ENCODE measurements at regions not wholly inside any gene's neighbourhood (a gene's known extent, or its start where the extent isn't known, plus 50 kb on each side); places are given as distances from the start of the nearest gene placed in this dataset.
A peak's percentile ranks its signal among the peaks of the same experiment; 100 is the strongest.

DNA sequence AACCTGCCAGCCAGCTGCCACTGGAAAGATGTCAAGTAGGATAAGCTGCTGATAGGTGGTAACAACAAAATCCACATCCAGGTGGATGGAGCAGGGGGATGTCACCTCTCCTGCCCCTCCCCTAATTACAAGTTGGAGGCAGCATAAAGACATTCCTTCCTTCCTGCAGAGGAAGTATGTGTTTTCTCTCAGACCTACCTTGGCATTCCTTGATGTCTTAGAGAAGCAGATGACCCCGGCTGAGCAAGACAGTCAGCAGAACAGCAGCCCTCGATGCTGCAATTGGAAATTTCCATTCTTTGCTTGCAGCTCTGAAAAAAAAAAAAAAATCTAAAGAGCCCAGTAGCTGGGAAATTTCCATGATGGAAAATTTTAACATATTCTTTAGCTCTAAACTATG lies 137.5 kb upstream of the MKLN1 start:
- DNase-seq: no peak

DNA sequence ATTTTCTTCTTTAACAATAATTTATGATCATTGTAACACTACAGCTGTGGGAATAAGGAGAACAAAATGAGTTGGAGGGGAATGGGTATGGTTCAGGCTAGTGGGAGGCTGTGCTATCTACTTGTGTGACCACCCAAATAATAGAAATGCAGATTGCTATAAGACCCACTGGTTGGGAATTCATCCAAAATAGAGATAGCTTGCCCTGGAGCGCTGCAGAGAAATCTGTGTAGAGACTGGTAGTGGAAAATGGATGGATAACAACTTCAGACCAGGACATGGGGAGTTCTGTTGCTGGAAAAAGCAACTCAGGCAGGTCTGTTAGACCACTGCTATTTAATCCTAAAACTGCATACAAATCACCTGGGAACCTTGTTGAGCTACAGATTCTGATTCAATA lies 137.1 kb upstream of the MKLN1 start:
- DNase-seq: no peak

DNA sequence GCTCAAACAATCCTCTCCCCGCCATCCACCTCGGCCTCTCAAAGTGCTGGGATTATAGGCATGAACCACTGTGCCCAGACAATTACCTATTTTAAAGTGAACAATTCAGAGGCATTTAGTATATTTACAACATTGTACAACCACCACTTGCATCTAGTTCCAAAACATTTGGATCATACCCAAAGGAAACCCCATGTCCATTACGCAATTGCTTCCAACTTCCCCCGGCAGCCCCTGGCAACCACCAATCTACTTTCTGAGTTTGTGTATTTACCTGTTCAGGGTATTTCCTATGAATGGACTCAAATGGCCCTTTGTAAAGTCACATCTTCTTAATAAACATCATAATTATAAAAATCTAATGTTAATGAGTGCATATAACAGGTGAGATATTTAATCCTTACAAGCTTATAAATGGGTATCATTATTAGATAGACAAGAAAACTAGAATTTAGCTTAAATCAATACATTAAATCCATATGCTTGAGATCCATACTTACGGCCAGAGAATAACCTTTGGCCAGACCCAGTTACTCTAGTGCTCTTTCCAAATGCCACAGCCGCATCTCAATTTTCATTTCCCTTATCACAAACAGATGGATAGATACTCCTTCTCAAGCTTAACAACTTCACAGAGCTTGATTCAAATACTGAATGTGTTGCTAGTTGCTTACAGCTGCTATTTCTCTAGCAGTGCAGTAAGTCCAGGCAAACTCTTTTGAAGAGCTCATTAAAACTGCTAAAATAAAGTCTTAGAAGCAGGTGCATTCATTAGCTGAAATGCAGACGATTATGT lies 133.4 kb upstream of the MKLN1 start:
- DNase-seq: no peak

DNA sequence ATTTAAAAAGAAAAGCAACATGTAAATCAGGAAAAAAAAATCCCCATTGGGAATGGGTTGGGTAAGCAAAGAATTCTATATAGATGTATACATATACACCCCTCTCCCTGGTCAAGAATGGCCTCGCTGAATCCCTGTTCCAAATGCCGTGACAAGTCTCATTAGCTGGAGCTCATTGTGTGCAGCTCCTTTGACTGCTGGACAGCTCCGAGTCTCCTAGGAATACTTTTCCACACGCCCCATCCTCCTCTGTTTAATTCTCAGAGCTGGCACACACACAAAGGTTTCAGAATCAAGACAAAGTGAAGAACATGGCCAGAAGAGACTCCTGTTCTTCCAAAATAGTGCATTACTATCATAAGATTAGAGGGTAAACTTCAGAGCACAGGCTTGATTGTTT lies 130.9 kb upstream of the MKLN1 start:
- peak; percentile 44 for DNase-seq

DNA sequence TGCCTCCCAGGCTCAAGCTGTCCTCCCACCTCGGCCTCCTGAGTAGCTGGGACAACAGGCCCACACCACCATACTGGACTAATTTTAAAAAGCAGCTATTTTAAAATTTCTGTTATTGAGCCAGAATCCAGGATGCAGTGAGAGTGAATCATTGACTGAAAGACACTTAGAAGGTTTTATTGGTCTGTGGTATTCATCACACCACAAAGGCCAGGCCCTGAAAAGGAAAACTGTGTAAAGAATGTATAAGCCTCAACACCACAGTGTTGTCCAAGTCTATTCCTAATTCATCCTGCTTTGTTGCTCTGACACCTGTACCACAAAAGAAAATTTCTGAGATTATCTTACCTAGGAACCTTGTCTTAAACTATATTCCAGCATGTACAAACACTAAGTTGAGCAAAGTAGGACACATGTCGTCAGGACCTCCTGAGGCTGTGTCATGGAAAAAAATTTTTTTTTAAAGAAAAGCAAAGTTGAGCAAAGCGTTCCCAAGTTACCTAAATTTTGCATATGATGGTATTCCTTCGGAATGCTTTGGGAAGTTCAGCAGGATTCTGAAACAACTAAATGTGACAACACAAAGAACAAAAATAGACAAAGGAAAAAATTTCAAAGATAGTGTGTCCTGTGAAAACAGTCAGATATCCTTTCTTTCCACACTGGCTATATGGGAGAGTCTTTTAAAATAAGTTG lies 129.6 kb upstream of the MKLN1 start:
- no peak for DNase-seq

DNA sequence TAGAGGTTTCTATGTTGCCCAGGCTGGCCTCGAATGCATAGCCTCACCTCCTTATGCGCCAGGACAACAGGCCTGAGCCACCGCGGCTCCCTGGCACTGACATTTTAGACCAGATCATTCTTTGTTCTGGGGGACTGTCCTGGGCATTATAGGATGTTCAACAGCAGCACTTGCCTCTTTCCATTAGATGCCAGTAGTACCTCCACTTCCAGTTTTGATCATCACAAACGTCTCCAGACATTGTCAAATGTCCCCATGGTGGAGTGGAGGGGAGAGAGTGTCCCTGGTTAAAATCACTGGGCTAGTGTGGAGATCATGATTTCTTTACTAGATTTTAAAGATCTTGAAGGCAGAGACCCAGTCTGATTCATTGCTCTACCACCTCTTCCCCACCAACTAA lies 125.2 kb upstream of the MKLN1 start:
- DNase-seq: no peak

DNA sequence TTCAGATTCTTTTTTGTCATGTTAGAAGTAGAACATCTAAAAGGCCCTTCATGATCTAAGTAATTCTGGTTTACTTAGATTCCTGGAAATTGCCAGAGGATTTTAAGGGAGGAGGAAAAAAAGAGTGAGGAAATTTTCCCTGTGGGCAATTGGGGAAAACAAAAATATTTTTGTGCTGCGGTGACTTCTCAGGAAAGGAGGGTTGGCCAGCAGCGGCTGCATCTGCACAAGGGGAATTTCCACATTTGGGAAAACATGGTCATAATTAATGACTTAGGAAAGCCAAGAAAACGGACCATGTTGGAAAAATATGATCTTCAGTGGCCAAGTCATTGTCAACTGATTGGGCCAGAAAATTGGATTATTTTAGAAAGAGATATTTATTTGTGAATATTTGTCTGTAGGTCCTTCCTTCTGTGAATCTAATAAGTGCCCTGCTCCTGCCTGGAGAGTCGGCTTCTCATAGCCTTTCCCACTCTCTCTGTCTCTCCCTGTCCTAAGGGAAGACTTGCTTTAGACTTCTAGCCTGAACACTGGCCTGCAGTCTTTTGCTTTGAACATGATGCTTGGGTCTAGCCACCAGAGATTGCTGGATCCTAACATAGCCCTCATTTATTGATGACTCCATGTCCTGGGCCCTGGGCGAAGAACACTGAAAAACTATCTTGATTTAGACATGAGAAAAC lies 124.2 kb upstream of the MKLN1 start:
- no peak for DNase-seq

DNA sequence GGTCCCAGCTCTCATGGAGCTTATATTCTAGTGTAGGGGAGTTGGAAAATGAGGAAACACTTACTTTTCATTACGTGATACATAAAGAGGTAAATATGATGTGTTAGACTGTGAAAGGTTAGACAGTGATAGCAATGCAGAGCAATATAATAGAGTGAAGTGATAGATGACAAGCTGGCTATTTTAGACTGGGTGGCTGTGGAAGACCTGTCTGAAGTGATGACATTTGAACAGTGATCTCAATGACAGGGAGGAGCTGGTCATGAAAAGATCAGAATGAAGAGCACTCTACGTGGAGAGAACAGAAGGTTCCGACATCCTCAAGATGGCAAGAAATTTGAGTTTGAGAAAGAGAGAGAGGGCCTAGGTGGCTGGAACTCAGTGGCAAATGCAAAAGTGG lies 118.9 kb upstream of the MKLN1 start:
- no peak for DNase-seq

DNA sequence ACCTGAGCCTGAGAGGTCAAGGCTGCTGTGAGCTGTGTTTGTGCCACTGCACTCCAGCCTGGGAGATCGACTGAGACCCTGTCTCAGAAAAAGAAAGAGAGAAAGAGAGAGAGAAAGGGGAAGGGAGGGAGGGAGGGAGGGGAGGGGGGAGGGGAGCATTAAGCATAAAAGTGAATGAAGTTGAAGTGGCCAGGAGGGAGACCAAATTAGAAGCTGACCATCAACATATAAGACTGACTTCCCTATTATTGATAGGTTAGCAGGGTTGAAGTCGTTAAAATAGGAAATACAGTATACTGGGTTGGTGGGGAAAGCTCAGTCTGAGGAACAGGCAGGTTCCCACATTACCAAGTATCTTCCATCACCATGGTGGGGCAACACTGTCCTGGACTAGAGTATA lies 117.1 kb upstream of the MKLN1 start:
- no peak for DNase-seq

DNA sequence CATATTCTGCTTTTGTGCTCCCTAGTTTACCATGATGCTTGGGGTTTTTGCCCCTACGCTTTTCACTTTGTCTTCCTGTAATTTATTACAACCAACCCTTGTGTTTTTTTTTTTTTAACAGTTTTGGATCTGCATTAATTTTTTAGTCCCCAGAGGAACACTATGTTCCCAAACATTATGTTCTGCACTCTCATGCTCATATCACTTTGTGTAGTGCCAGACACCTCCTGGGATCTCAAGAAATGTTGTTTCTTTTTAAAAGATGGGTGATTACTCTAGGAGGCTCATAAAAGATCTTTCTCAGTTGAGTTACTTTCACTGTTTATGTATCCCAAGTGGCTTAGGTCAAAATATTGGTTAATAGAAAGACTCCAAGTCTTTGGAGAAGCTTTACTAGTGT lies 116.2 kb upstream of the MKLN1 start:
- no peak for DNase-seq

DNA sequence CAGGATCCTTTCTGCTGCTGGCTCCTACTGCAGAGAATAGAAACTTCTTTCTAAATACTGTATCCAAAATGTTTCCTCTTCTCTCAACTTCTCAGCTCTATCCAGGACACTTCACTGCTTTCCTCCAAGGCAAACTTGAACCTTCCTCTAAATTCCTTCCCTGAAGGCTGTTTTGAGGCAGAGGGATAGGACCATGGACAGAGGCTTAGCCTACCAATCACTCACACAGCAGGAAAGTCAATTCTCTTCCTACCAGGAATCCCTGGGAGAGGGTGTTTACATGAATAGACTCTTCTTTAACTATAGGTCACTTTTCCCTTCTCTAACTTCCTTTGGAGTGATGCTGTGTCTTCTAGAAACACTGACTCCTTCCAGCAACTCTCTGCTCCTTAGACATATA lies 115.6 kb upstream of the MKLN1 start:
- peak; percentile 44 for DNase-seq

DNA sequence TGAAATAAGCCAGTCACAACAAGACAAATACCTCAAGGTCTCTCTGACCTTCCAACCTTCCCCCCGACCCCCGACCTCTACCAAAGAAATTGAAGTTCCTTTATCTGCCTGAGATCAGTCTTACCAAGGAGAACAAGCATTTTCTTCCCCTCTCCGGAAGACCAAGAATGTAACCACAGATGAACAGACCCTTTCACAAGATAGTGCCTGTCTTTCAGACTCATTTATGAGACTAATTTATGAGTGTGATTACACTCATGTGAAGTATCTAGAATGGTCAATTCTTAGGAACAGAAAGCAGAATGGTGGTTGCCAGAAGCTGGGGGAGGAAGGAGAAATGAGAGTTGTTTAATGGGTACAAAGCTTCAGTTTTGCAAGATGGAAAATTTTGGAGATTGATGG lies 108.9 kb upstream of the MKLN1 start:
- DNase-seq: no peak

DNA sequence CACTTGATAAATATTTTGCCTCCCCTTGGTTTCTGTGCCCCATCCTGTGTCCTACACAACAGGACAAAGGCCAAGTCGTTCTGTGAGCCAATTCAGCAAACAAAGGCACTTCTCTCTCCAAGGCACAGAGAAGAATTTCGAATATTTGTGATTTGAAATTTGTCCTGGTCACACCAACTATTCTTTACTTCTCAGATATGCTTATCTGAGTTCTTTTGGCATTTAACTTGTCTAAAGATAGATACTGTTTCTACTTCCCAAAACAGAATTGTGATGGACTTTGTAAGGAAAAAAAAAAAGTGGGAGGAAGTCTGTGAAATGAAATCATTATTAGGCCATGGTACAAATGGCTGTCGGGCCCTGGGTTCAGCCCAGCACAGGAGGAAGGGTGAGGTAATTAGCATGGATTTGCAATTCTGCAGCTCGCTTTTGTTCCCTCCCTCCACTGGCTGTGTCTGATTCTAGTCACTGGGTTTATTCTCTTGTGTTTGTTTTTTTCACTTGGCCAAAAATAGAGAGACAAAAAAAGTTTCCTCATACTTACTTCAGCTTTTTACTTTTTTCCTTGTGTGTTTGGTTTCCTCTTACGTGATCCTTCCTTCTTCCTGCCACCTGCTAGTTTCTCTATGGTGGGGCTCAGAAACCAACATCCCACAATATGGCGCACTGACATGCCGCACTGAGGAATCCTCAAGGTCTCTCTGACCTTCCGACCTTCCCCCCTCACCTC lies 108.2 kb upstream of the MKLN1 start:
- DNase-seq: no peak

DNA sequence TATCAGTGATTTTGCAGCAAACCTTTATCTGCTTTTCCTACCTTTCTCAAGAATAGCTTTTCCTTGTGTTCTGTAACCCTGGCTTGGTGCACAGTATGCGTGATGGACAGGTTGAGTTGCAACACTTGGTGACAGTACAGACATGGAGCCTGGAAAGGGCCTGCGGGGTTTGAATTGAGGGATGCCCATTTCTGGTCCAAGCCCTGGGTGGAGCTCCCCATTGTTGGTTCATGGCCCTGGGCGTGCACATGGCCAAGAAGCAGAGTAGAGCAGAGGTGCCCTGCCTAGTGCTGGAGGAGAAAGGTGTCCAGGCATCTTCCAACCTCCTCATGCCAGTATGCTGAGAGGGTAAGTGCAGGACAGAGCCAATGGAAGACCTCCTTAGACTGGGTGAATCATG lies 106.6 kb upstream of the MKLN1 start:
- no peak for DNase-seq

DNA sequence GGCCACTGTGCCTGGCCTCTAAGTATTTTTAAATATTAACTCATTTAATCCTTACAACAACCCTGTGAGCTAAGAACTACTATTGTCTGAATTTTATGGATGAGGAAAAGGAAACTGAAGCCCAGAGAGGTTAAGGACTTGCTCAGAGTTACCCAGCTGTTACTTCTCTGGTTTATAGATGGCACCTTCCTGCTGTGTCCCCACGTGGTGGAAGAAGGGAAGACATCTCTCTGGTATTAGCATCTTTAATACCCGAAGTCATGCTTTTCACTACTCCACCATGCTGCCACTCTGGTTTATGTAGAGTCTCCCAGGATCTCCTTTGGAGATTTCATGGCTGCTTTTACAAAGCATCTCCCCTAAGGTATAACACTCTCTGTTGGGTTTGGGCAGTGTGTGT lies 105.5 kb upstream of the MKLN1 start:
- DNase-seq: no peak

DNA sequence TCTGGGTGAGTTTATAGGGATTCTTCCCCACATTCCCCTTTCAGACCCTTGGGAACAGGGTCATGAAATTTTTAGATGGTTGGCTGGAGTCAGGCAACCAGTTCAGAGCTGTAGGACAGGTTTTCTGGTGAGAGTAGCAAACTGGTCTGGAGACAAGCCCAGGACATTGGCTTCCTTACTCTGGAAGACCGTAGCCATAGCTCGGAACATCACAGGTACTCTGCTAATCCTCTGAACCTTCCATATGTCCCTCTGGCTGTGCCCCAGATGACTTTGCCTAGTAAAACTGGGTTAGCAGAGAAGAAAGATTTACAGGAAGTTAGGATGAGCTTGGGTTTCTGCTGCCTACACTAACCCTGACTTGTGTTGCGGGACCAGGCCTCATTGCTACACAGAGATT lies 104.5 kb upstream of the MKLN1 start:
- DNase-seq: no peak

DNA sequence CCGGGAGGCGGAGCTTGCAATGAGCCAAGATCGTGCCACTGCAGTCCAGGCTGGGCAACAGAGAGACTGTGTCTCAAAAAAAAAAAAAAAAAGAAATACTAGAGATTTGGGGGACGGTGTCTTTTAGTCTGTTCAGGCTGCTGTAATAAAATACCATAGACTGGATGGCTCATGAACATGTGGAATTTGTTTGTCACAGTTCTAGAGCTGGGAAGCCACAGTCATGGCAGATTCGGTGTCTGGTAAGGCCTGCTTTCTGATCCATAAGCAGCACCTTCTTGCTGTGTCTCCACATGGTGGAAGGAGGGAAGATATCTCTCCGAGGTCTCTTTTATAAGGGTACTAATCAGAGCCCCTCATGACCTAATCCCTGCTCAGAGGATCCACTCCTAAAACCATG lies 102.7 kb upstream of the MKLN1 start:
- DNase-seq: no peak

DNA sequence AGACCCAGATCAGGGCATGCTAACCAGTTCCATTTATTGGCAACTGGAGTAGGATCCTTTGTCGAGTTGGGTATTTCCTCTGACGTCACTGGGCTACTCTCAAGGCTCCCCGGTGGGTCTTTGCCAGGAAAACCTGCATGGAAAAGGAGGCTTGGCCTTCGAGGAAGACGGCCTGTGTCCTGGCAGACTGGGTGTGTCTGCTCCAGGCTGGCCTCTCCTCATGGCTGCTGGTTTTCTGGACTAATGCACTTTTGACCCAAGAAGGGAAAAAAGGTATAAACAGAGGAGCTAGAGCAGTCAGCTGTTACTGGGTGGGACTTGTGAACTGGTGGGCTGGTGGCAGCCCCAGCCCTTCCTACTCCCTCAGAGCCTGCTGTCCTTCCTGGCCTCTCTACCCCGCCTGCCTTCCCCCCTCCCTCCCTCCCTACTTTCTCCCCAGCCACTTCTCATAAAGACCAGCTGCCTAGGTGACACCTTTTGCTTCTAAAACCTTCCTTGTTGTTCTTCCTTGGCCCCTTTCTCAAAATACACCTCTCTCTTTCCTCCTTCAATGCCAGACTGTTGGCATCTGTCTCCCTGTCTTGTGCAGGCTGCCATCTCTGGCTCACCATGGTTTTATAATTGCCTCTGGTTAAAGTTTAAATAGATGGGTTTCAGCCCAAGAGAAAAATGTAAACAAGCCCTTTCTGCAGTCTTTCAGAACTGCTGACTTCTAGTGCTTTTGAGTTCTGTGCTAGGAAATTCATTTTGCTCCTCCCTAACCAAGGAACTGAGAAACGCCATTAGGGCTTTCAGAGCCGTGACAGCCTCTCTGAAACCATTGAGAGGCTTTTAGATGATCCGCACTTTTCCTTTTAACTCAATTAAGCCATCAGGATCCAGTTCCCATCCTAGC lies 101.8 kb upstream of the MKLN1 start:
- peak; percentile 43 for DNase-seq

DNA sequence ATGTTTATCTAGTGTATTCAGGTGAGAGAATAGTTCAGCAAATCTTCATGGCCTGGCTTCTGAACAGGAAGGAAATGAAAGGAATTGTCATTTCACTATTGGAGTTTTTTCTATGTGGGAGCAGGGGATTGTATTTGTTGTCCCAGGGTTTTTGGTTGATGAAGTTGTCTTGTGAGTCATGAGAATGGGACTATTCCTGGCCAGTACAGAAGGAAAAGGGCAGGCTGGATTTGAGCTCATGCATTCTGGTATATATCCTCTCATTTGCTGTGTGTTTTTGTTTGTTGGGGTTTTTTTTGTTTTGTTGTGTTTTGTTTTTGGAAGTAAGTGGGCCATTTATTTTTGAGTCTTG lies 101.2 kb upstream of the MKLN1 start:
- no peak for DNase-seq

DNA sequence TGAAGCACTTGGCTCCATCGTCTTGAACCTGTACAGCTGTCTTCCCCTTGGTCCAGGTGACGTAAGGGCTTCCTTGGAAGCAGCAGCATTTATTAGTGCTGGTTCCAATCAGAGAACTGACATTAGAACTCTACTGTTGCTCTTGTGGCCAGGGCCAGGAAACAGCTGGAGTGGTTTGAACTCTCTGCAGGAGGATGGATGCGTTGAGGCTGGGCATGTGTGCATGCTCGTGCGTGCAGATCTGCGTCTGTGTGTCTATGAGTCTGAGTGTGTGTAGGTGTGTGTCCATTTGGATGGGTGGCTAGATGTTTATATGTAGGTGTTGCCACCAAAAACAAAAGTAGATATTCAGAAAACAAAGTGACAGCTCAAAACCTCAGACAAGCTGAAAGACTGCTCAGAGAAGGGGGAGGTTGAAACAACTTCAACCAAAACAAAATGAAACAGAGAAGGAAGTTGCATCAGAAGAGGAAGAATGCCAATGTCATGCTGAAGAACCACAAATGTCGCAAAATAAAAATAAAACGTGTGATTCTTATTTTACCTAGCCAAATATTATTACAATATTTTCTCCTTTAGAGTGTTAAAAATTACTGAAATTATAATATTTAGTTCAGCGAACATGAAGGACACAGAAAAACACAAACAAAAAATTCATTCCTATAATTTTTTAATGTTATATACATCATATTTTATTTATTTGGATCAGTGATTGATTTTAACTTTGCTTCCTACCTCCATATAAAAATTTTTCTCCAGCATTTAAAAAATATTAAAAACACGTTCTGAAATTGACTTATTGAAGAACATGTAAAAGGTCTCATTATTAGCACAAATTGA lies 96.1 kb upstream of the MKLN1 start:
- no peak for DNase-seq

DNA sequence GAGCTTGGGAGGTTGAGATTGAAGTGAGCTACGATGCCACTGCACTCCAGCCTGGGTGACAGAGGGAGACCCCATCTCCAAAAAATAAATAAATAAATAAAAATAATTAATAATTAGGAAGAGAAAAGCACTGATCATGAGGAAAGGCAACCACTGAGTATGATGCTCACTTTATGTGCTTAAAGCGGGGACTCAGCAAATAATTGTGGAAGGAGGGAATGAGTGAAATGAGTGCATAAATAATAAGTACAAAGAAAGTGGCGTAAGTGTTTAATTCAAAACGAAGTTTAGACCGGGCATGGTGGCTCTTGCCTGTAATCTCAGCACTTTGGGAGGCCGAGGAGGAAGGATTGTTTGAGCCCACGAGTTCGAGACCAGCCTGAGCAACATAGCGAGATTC lies 94.9 kb upstream of the MKLN1 start:
- no peak for DNase-seq

Measured in dermis blood vessel endothelial cell (primary cell).